ENCODE measurements at regions not wholly inside any gene's neighbourhood (a gene's known extent, or its start where the extent isn't known, plus 50 kb on each side); places are given as distances from the start of the nearest gene placed in this dataset.

DNA sequence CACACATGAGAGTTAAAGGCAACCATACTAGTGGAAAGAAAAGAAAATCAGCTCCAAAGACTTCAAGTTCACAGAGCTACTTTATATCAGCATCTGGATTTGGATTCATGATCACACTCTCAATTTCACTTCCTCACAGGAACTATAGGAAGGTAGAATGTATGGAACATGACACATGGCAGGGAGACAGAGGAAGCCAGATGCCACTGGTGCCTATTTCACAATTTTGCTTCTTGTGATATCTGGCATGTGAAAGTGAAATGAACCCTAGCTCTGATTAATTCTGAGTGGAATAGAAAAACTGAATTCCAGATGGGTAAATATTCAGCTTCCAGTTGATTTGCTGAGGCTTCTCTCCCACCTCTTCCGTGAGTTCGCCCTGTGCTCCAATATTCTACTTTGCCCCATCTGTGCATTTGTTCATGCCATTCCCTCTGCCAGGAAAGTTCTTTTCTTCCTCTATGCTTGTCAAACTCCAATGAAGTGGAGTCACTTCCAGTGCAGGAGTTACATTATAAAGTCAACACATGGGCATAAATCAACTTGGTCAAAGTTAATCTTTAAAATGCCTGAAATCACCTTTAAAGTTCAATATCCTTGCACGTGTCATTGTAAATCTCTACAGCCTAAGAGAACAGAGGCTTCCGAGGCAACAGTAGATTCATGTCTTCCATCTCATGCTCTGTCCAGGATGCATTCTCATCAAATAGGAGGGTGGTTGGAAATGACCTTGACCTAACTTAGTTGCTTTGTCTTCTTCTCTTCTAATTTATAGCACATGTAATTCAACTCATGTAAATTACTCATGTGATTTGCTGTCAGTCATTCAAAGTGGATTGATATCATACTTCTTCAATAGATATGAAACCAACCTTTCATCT lies 275.3 kb downstream of the HIVEP2 start:
- Histone ChIP-seq H3K27me3 (no peaks in the 10 kb centered on the region), H3K9me3 (no peaks in the 10 kb centered on the region), H3K4me1 (no peaks in the 10 kb centered on the region), H3K27ac (no peak overlapping the region), H3K36me3 (no peaks in the 10 kb centered on the region), H3K4me3 (no peak overlapping the region)
- no peak for TF ChIP-seq POLR2AphosphoS5 (IDR thresholded peaks at IDR 0.05; ENCODE audit: insufficient read depth in 1 of 2, low read depth in 1 of 2)
- TF ChIP-seq, protein P1, sequence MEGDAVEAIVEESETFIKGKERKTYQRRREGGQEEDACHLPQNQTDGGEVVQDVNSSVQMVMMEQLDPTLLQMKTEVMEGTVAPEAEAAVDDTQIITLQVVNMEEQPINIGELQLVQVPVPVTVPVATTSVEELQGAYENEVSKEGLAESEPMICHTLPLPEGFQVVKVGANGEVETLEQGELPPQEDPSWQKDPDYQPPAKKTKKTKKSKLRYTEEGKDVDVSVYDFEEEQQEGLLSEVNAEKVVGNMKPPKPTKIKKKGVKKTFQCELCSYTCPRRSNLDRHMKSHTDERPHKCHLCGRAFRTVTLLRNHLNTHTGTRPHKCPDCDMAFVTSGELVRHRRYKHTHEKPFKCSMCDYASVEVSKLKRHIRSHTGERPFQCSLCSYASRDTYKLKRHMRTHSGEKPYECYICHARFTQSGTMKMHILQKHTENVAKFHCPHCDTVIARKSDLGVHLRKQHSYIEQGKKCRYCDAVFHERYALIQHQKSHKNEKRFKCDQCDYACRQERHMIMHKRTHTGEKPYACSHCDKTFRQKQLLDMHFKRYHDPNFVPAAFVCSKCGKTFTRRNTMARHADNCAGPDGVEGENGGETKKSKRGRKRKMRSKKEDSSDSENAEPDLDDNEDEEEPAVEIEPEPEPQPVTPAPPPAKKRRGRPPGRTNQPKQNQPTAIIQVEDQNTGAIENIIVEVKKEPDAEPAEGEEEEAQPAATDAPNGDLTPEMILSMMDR (IDR thresholded peaks at IDR 0.05), result no peak
- TF ChIP-seq POLR2A (IDR thresholded peaks at IDR 0.05), result no peak
- no peak for DNase-seq (ENCODE audit: extremely low spot score in 2 of 2)
- intact Hi-C loops (cut with DNase I), result no loop called here

DNA sequence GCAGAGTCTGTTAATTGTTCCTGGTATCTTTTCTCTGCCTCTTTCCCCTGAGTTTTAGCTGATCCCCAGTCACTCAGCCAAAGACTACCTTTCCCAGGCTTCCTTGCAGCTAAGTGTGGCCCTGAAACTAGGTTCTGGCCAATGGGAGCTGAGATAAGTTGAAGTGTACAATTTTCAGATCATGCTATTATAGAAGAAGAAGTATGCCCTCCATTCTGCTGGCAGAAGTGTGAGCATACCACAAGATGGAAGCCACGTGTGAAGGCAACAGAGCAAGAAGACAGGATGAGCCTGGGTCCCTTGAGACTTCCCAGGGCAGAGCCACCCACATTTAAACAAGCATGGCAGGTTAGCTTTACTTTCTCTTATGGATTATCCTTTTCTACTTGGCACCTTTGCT lies 273.2 kb downstream of the HIVEP2 start:
- Histone ChIP-seq H3K4me1 (no peaks in the 10 kb centered on the region), H3K27ac (no peak overlapping the region), H3K36me3 (no peaks in the 10 kb centered on the region), H3K9me3 (no peaks in the 10 kb centered on the region), H3K4me3 (no peak overlapping the region), H3K27me3 (no peaks in the 10 kb centered on the region)
- no peak for DNase-seq (ENCODE audit: extremely low spot score in 2 of 2)
- TF ChIP-seq POLR2AphosphoS5 (IDR thresholded peaks at IDR 0.05; ENCODE audit: insufficient read depth in 1 of 2, low read depth in 1 of 2) (no peak), POLR2A (IDR thresholded peaks at IDR 0.05) (no peak)
- TF ChIP-seq, protein P1 (IDR thresholded peaks at IDR 0.05), result no peak
- intact Hi-C loops (cut with DNase I), result no loop called here

DNA sequence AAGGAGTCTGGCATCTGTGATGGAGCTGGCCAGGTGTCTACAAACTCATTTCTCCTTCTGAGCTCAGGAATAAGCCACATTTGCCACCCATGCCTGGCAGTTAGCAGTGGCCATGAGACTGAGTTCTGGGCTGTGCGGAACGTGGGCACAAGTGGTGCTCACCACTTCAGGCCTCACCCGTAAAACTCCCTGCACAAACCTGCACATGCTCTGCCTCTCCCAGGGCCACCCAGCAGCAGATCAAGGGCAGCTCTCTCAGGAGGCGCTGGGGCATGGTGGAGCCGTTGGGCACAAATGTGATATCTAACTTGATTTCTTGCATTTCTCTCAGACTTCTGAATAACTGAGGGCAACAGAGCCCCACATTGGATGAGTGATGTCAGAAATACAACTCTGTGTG lies 269.5 kb downstream of the HIVEP2 start:
- DNase-seq (ENCODE audit: extremely low spot score in 2 of 2), result no peak
- intact Hi-C loops (cut with DNase I), result no loop called here
- no peaks in the 10 kb centered on the region for H3K27me3 ChIP-seq
- H3K4me3 ChIP-seq, result no peak overlapping the region
- TF ChIP-seq, protein P1 (IDR thresholded peaks at IDR 0.05), result no peak
- no peak for TF ChIP-seq POLR2AphosphoS5 (IDR thresholded peaks at IDR 0.05; ENCODE audit: insufficient read depth in 1 of 2, low read depth in 1 of 2)
- TF ChIP-seq POLR2A (IDR thresholded peaks at IDR 0.05), result no peak
- no peaks in the 10 kb centered on the region for H3K9me3 ChIP-seq
- no peak overlapping the region for H3K27ac ChIP-seq
- no peaks in the 10 kb centered on the region for H3K4me1 ChIP-seq
- no peaks in the 10 kb centered on the region for H3K36me3 ChIP-seq

DNA sequence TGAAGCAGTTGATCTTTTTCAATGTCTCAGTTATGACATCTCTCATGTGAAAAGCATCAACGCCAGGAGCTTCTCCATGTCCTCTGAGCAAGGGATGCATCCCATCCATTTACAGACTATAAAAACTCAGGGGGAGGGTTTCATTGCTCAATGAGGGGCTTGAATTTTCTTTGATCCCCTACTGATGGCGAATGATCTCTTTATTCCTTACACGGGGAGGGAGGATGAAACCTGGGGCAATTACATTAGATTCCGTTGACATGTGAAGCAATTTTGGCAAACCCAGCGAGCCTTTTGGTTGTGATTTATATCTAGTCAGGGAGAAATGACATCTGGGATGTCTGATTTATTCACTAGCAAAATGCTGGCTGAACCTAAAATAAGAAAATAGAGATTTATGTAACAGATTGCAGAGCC lies 268.9 kb downstream of the HIVEP2 start:
- Histone ChIP-seq H3K4me3 (no peak overlapping the region), H3K27me3 (no peaks in the 10 kb centered on the region), H3K27ac (no peak overlapping the region), H3K9me3 (no peaks in the 10 kb centered on the region), H3K36me3 (no peaks in the 10 kb centered on the region), H3K4me1 (no peaks in the 10 kb centered on the region)
- no peak for TF ChIP-seq POLR2A (IDR thresholded peaks at IDR 0.05)
- DNase-seq (ENCODE audit: extremely low spot score in 2 of 2), result no peak
- intact Hi-C loops (cut with DNase I), result no loop called here

DNA sequence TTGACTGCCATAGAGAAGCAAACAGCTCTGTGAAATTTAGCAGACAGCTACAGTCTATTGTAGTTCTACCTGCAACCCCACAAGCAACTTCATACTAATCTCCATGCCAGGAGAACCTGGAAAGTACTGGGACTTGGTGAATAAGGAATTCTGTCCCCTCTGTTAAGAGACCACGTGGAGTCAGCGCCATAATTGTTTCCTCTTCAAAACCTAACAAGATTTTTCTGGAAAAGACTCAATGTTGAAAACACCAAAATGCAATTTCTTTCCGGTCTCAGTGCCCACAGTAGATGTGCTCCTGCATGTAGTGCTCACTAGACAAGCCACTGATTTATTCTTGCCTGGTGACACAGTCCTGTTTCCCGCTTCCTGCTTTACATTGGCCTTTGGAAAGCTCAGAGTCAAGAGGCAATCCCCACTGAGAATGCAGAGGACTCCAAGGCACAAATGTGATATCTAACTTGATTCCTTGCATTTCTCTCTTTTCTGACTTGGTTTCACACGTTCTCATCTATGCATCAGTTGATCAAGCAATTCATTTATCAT lies 268.3 kb downstream of the HIVEP2 start:
- H3K4me1 ChIP-seq, result no peaks in the 10 kb centered on the region
- TF ChIP-seq POLR2A (IDR thresholded peaks at IDR 0.05), result no peak
- TF ChIP-seq, protein P1 (IDR thresholded peaks at IDR 0.05), result no peak
- no peak for TF ChIP-seq POLR2AphosphoS5 (IDR thresholded peaks at IDR 0.05; ENCODE audit: insufficient read depth in 1 of 2, low read depth in 1 of 2)
- intact Hi-C loops (cut with DNase I), result no loop called here
- H3K9me3 ChIP-seq, result no peaks in the 10 kb centered on the region
- DNase-seq (ENCODE audit: extremely low spot score in 2 of 2), result no peak
- no peak overlapping the region for H3K27ac ChIP-seq
- H3K4me3 ChIP-seq, result no peak overlapping the region
- H3K27me3 ChIP-seq, result no peaks in the 10 kb centered on the region
- H3K36me3 ChIP-seq, result no peaks in the 10 kb centered on the region
